Esophagus squamous epithelium (tissue), 4 donors: ENCODE measurements at regions not wholly inside any gene's neighbourhood (a gene's known extent, or its start where the extent isn't known, plus 50 kb on each side); places are given as distances from the start of the nearest gene placed in this dataset.

Experiments
- CTCF ChIP-seq, 6 experiments: fragments of 450-650 bp in 4 of 6; fragments of 200-600 bp in 2 of 6; sonication (generic) in 2 of 6; IDR thresholded peaks; one replicate each; pipeline ENCODE4 v1.5.1; 2016 to 2019; ENCODE audit warnings: antibody characterized with exemption in 6 of 6, mild to moderate bottlenecking in 4 of 6, moderate library complexity in 4 of 6
- POLR2A ChIP-seq, 4 donors: fragments of 450-650 bp; IDR thresholded peaks; one replicate each; pipeline ENCODE4 v1.6.1; 2017; ENCODE audit warnings: antibody characterized with exemption in 4 of 4, mild to moderate bottlenecking in 4 of 4, moderate library complexity in 3 of 4

DNA sequence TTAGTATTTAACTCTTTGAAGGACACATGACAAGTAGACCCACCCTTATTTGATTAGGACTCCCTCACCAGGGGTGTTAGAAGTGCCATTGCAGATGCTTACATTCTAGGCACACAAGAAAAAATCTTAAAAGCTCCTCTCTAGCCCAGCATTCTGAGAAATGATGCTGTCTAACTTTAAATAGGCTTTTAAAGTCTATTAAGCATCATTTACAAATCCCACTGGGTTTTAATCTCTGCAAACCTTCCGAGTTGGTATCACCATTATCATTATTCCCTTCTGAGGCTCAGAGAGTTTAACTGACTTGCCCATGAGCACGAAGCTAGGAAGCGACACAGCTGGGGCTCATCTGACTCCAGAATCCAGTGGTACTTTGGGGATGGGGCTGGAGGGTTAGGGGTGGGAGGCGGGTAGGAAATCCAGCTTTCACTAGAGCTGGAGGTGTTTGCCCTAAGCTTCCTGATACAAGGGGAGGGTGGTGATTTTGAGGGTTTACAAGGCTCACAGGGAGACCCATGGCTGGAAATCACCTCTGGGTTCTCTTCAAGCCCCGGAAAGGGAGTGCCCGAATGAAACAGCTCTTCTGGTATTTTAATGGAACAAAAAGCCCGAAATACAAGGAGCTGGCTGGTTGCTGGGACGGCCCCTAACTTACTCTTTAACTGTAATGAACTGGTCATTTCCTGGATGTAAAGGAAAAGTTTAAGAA, 109.2 kb upstream of the FUT8 start:
- TF ChIP-seq POLR2A (IDR thresholded peaks at IDR 0.05) = no peak
- no peak for TF ChIP-seq CTCF (IDR thresholded peaks at IDR 0.05)
